ENCODE measurements at regions not wholly inside any gene's neighbourhood (a gene's known extent, or its start where the extent isn't known, plus 50 kb on each side); places are given as distances from the start of the nearest gene placed in this dataset.

- no peaks in the 10 kb centered on the region for H3K4me1 ChIP-seq (ENCODE audit: control insufficient read depth in 5 of 5, insufficient read depth in 5 of 5, low read length in 5 of 5)
- H3K9ac ChIP-seq (ENCODE audit: low read length in 5 of 5), result no peak overlapping the region
- no peaks in the 10 kb centered on the region for H3K27me3 ChIP-seq (ENCODE audit: control insufficient read depth in 5 of 5, insufficient read depth in 4 of 5, low read length in 5 of 5)
- no peak overlapping the region for H3K4me3 ChIP-seq (ENCODE audit: low read depth in 1 of 5, low read length in 5 of 5)
- H3K36me3 ChIP-seq (ENCODE audit: control insufficient read depth in 5 of 5, insufficient read depth in 5 of 5, low read length in 5 of 5), result no peaks in the 10 kb centered on the region
- no peak overlapping the region for H3K27ac ChIP-seq (ENCODE audit: low read depth, low read length)
- peaks cover 0 to 3% (median 0%) of the 10 kb centered on the region in 5 donors for H3K9me3 ChIP-seq (ENCODE audit: control insufficient read depth in 5 of 5, low read length in 5 of 5)
These were observed 92.4 kb downstream of the HYCC1 start for GRCh38 chr7:22921386-22922086.

GRCh38 chr7:22920672-22921071 is 93.3 kb downstream of the HYCC1 start:
- Histone ChIP-seq H3K27ac (ENCODE audit: low read depth, low read length) (no peak overlapping the region), H3K9me3 (ENCODE audit: control insufficient read depth in 5 of 5, low read length in 5 of 5) (peaks cover 0 to 3% (median 0%) of the 10 kb centered on the region in 5 donors), H3K27me3 (ENCODE audit: control insufficient read depth in 5 of 5, insufficient read depth in 4 of 5, low read length in 5 of 5) (no peaks in the 10 kb centered on the region), H3K4me3 (ENCODE audit: low read depth in 1 of 5, low read length in 5 of 5) (no peak overlapping the region), H3K36me3 (ENCODE audit: control insufficient read depth in 5 of 5, insufficient read depth in 5 of 5, low read length in 5 of 5) (no peaks in the 10 kb centered on the region), H3K9ac (ENCODE audit: low read length in 5 of 5) (no peak overlapping the region), H3K4me1 (ENCODE audit: control insufficient read depth in 5 of 5, insufficient read depth in 5 of 5, low read length in 5 of 5) (no peaks in the 10 kb centered on the region)

DNA sequence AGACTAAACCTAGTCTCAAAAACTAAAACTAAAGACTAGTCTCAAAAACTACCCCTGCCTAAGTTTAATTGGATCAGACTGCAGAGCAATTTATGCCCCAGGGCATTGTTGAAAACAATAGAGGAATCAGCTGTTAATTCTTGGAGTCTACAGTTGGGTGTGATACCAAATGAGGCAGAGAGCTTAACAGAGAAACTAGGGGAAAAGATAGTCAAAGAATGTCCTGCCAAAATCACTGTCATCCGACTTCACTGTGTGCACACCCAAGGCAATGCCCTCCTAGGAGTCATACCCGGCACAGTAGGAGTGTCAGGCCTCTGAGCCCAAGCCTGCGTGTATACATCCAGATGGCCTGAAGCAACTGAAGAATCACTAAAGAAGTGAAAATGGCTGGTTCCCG is 90.5 kb upstream of the TOMM7 start:
- no peak overlapping the region for H3K9ac ChIP-seq (ENCODE audit: low read length in 5 of 5)
- H3K27ac ChIP-seq (ENCODE audit: low read depth, low read length), result no peak overlapping the region
- no peaks in the 10 kb centered on the region for H3K36me3 ChIP-seq (ENCODE audit: control insufficient read depth in 5 of 5, insufficient read depth in 5 of 5, low read length in 5 of 5)
- H3K9me3 ChIP-seq (ENCODE audit: control insufficient read depth in 5 of 5, low read length in 5 of 5), result no peaks in the 10 kb centered on the region
- H3K27me3 ChIP-seq (ENCODE audit: control insufficient read depth in 5 of 5, insufficient read depth in 4 of 5, low read length in 5 of 5), result no peaks in the 10 kb centered on the region
- H3K4me3 ChIP-seq (ENCODE audit: low read depth in 1 of 5, low read length in 5 of 5), result no peak overlapping the region
- peaks cover 0 to 21% (median 6%) of the 10 kb centered on the region in 5 donors for H3K4me1 ChIP-seq (ENCODE audit: control insufficient read depth in 5 of 5, insufficient read depth in 5 of 5, low read length in 5 of 5)

DNA sequence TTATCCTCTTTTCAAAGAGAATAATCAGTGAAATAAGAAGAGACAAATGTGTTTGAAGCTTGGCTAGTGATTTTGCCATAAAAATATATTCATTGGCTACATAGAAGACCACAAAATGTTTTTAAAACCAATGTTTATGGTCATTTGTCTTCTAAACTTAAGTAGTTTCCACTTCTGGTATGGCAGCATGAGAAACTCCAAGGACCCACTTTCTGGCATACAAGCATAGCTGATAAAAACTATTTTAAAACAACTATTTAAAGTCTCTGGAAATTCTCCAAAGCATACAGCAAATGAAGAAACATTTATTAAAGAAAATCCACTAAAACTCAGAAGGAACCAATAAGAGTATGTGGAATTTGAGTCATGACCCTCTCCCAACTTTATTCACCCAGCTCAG is 89.2 kb upstream of the TOMM7 start:
- no peaks in the 10 kb centered on the region for H3K36me3 ChIP-seq (ENCODE audit: control insufficient read depth in 5 of 5, insufficient read depth in 5 of 5, low read length in 5 of 5)
- no peak overlapping the region for H3K4me3 ChIP-seq (ENCODE audit: low read depth in 1 of 5, low read length in 5 of 5)
- H3K9ac ChIP-seq (ENCODE audit: low read length in 5 of 5), result no peak overlapping the region
- H3K4me1 ChIP-seq (ENCODE audit: control insufficient read depth in 5 of 5, insufficient read depth in 5 of 5, low read length in 5 of 5), result peaks cover 0 to 21% (median 6%) of the 10 kb centered on the region in 5 donors
- no peaks in the 10 kb centered on the region for H3K9me3 ChIP-seq (ENCODE audit: control insufficient read depth in 5 of 5, low read length in 5 of 5)
- H3K27me3 ChIP-seq (ENCODE audit: control insufficient read depth in 5 of 5, insufficient read depth in 4 of 5, low read length in 5 of 5), result no peaks in the 10 kb centered on the region
- no peak overlapping the region for H3K27ac ChIP-seq (ENCODE audit: low read depth, low read length)

DNA sequence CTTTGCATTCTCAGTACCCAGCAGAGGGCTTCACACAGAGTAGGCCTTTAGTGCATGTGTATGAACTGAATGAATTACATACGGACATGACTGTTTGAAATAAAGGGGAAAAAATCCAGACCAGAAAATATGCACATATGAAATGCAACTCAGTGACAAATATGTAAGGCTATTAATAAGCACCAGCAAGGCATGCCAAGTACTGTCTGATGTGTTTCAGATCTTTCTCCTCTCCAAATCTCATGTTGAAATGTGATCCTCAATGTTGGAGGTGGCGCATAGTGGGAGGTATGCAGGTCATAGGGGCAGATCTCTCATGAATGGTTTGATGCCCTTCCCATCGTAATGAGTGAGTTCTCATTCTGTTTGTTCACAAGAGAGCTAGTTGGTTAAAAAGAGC is 87.3 kb upstream of the TOMM7 start:
- H3K27me3 ChIP-seq (ENCODE audit: control insufficient read depth in 5 of 5, insufficient read depth in 4 of 5, low read length in 5 of 5), result no peaks in the 10 kb centered on the region
- H3K27ac ChIP-seq (ENCODE audit: low read depth, low read length), result no peak overlapping the region
- no peak overlapping the region for H3K4me3 ChIP-seq (ENCODE audit: low read depth in 1 of 5, low read length in 5 of 5)
- peaks cover 0 to 21% (median 6%) of the 10 kb centered on the region in 5 donors for H3K4me1 ChIP-seq (ENCODE audit: control insufficient read depth in 5 of 5, insufficient read depth in 5 of 5, low read length in 5 of 5)
- no peaks in the 10 kb centered on the region for H3K36me3 ChIP-seq (ENCODE audit: control insufficient read depth in 5 of 5, insufficient read depth in 5 of 5, low read length in 5 of 5)
- no peaks in the 10 kb centered on the region for H3K9me3 ChIP-seq (ENCODE audit: control insufficient read depth in 5 of 5, low read length in 5 of 5)
- H3K9ac ChIP-seq (ENCODE audit: low read length in 5 of 5), result no peak overlapping the region

- Histone ChIP-seq H3K36me3 (ENCODE audit: control insufficient read depth in 5 of 5, insufficient read depth in 5 of 5, low read length in 5 of 5) (no peaks in the 10 kb centered on the region), H3K27ac (ENCODE audit: low read depth, low read length) (no peak overlapping the region), H3K27me3 (ENCODE audit: control insufficient read depth in 5 of 5, insufficient read depth in 4 of 5, low read length in 5 of 5) (no peaks in the 10 kb centered on the region), H3K9ac (ENCODE audit: low read length in 5 of 5) (no peak overlapping the region), H3K4me1 (ENCODE audit: control insufficient read depth in 5 of 5, insufficient read depth in 5 of 5, low read length in 5 of 5) (peaks cover 0 to 17% (median 6%) of the 10 kb centered on the region in 5 donors), H3K9me3 (ENCODE audit: control insufficient read depth in 5 of 5, low read length in 5 of 5) (no peaks in the 10 kb centered on the region), H3K4me3 (ENCODE audit: low read depth in 1 of 5, low read length in 5 of 5) (no peak overlapping the region)
These were observed 85.2 kb upstream of the TOMM7 start for GRCh38 chr7:22907805-22908204.

DNA sequence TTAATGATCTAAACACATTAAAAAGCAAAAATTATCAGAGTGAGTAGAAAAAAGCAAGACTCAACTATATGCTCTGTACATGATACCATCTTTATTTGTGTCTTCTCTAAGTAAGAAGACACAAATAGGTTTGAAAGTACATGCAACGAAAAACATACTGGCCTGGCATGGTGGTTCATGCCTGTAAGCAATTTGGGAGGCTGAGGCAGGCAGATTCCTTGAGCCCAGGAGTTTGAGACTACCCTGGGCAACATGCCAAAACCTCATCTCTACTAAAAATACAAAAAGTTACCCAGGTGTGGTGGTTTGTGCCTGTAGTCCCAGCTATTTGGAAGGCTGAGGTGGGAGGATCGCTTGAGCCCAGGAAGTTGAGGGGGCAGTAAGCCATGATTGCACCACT is 78.1 kb upstream of the TOMM7 start:
- Histone ChIP-seq H3K27ac (ENCODE audit: low read depth, low read length) (no peak overlapping the region), H3K9ac (ENCODE audit: low read length in 5 of 5) (no peak overlapping the region), H3K4me3 (ENCODE audit: low read depth in 1 of 5, low read length in 5 of 5) (no peak overlapping the region), H3K36me3 (ENCODE audit: control insufficient read depth in 5 of 5, insufficient read depth in 5 of 5, low read length in 5 of 5) (no peaks in the 10 kb centered on the region), H3K4me1 (ENCODE audit: control insufficient read depth in 5 of 5, insufficient read depth in 5 of 5, low read length in 5 of 5) (no peaks in the 10 kb centered on the region), H3K27me3 (ENCODE audit: control insufficient read depth in 5 of 5, insufficient read depth in 4 of 5, low read length in 5 of 5) (no peaks in the 10 kb centered on the region), H3K9me3 (ENCODE audit: control insufficient read depth in 5 of 5, low read length in 5 of 5) (no peaks in the 10 kb centered on the region)

DNA sequence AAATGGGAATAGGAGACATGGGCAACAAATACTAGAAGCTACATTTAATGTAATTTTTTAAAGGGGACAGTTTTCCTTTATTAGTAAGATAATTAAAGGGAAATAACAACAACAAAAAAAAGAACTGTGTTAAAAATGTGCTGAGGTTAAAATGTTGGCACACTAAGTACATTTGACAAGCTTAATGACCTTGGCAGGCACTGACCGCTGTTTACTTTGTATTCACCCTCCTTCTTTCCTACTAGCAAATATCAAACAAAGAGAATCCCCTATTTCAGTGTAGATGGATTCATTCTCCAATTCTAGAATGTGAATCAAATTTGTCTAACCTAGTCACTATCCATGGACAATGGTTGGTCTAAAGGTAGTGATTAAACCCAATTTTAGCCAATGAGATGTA is 77.5 kb upstream of the TOMM7 start:
- Histone ChIP-seq H3K27ac (ENCODE audit: low read depth, low read length) (no peak overlapping the region), H3K4me3 (ENCODE audit: low read depth in 1 of 5, low read length in 5 of 5) (no peak overlapping the region), H3K36me3 (ENCODE audit: control insufficient read depth in 5 of 5, insufficient read depth in 5 of 5, low read length in 5 of 5) (no peaks in the 10 kb centered on the region)

DNA sequence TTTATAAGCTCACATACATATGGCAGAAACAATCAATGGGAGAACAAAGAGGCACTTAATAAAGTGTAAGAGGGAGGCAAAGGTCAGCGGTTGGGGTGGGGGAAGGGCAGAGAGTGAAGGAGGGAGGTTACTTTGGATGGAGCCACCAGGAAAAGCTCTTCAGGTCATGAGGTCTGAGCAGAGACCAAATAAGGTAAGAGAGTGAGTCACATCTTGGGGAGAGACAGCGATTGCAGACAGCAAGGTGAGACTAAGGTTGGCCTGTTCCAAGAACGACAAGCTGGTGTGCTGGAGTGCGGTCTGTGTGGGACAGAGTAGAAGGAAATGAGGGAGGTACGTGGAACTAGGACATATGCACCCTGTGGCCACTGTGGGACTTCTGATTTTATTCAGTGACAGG is 74.3 kb upstream of the TOMM7 start:
- H3K27ac ChIP-seq (ENCODE audit: low read depth, low read length), result no peak overlapping the region
- H3K27me3 ChIP-seq (ENCODE audit: control insufficient read depth in 5 of 5, insufficient read depth in 4 of 5, low read length in 5 of 5), result no peaks in the 10 kb centered on the region
- H3K4me1 ChIP-seq (ENCODE audit: control insufficient read depth in 5 of 5, insufficient read depth in 5 of 5, low read length in 5 of 5), result no peaks in the 10 kb centered on the region
- H3K9me3 ChIP-seq (ENCODE audit: control insufficient read depth in 5 of 5, low read length in 5 of 5), result no peaks in the 10 kb centered on the region
- no peaks in the 10 kb centered on the region for H3K36me3 ChIP-seq (ENCODE audit: control insufficient read depth in 5 of 5, insufficient read depth in 5 of 5, low read length in 5 of 5)
- no peak overlapping the region for H3K9ac ChIP-seq (ENCODE audit: low read length in 5 of 5)
- H3K4me3 ChIP-seq (ENCODE audit: low read depth in 1 of 5, low read length in 5 of 5), result no peak overlapping the region

More for the DNA sequence above, 77.5 kb upstream of the TOMM7 start:
- Histone ChIP-seq H3K9me3 (ENCODE audit: control insufficient read depth in 5 of 5, low read length in 5 of 5) (no peaks in the 10 kb centered on the region), H3K4me1 (ENCODE audit: control insufficient read depth in 5 of 5, insufficient read depth in 5 of 5, low read length in 5 of 5) (no peaks in the 10 kb centered on the region), H3K9ac (ENCODE audit: low read length in 5 of 5) (no peak overlapping the region), H3K27me3 (ENCODE audit: control insufficient read depth in 5 of 5, insufficient read depth in 4 of 5, low read length in 5 of 5) (no peaks in the 10 kb centered on the region)

DNA sequence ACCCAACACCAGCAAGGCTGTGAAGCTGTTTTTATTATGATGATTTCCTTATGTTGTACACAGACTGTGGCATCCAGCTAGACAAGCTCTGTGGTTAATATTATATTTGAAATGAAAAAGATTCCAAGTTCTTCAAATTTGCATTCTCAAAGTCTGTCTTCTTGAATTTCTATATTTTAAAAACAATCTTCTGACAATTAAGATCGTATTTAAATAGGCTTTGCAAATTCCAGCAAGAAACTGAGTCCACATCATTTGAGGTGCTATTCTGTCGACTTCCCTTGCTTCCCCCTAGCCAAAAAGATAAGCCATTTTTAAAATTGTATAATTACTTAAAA is 73.1 kb upstream of the TOMM7 start:
- Histone ChIP-seq H3K9me3 (ENCODE audit: control insufficient read depth in 5 of 5, low read length in 5 of 5) (no peaks in the 10 kb centered on the region), H3K9ac (ENCODE audit: low read length in 5 of 5) (no peak overlapping the region), H3K4me1 (ENCODE audit: control insufficient read depth in 5 of 5, insufficient read depth in 5 of 5, low read length in 5 of 5) (no peaks in the 10 kb centered on the region), H3K27ac (ENCODE audit: low read depth, low read length) (no peak overlapping the region), H3K4me3 (ENCODE audit: low read depth in 1 of 5, low read length in 5 of 5) (no peak overlapping the region), H3K36me3 (ENCODE audit: control insufficient read depth in 5 of 5, insufficient read depth in 5 of 5, low read length in 5 of 5) (no peaks in the 10 kb centered on the region), H3K27me3 (ENCODE audit: control insufficient read depth in 5 of 5, insufficient read depth in 4 of 5, low read length in 5 of 5) (no peaks in the 10 kb centered on the region)
